NT2/D1 (cell line): ENCODE measurements at regions not wholly inside any gene's neighbourhood (a gene's known extent, or its start where the extent isn't known, plus 50 kb on each side); places are given as distances from the start of the nearest gene placed in this dataset.

Experiments
- DNase-seq: peaks from one replicate; pipeline ENCODE4 v3.0.0-alpha.2; 2011; ENCODE audit warnings: low read depth, low spot score
- H3K27me3 ChIP-seq: 2 replicates; pipeline ENCODE4 v1.6.0; 2011; ENCODE audit warnings: mild to moderate bottlenecking; ENCODE audit not compliant: insufficient read length, insufficient read depth
- H3K36me3 ChIP-seq: 2 replicates; pipeline ENCODE4 v1.6.1; 2011; ENCODE audit warnings: mild to moderate bottlenecking, low read length, mixed read lengths; ENCODE audit not compliant: insufficient read depth, insufficient read length
- H3K4me1 ChIP-seq: 2 replicates; pipeline ENCODE4 v1.5.1; 2011; ENCODE audit not compliant: insufficient read depth, insufficient read length
- H3K4me3 ChIP-seq: 2 replicates; pipeline ENCODE4 v1.5.1; 2011; ENCODE audit warnings: low read depth; ENCODE audit not compliant: insufficient read length
- H3K9ac ChIP-seq: 2 replicates; pipeline ENCODE4 v1.6.0; 2011; ENCODE audit warnings: low read depth; ENCODE audit not compliant: insufficient read length
- H3K9me3 ChIP-seq: 2 replicates; pipeline ENCODE4 v1.5.1; 2011; ENCODE audit warnings: mild to moderate bottlenecking, low read length; ENCODE audit not compliant: insufficient read depth
- SUZ12 ChIP-seq: IDR thresholded peaks from 2 replicates; pipeline ENCODE4 v1.6.1; 2011; ENCODE audit not compliant: insufficient read length, insufficient read depth; ENCODE audit errors: extremely low read depth
- YY1 ChIP-seq: IDR thresholded peaks from 2 replicates; pipeline ENCODE4 v1.6.1; 2011; ENCODE audit not compliant: insufficient read length, insufficient read depth
- ZNF274 ChIP-seq: IDR thresholded peaks from 2 replicates; pipeline ENCODE4 v1.6.1; 2011; ENCODE audit warnings: mild to moderate bottlenecking, low read depth, low read length

DNA sequence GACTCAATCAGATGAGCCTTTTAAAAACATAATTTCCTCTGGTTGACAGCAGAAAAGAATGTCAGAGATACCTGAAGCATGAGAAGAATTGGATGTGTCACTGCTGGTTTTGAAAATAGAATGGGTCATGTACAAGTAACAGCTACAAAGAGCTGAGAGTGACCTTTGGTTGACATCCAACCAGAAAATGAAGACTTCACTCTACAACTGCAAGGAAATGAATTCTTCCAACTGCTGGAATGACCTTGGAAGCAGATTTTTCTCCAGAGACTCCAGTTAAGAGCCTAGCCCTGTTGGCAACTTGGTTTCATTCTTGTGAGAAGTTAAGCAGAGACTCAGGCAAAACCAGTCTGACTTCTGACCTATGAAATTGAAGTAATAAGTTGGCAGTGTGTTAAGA lies 505.9 kb downstream of the SLC16A7 start:
- no peak for DNase-seq
- Histone ChIP-seq H3K4me3 (no peak overlapping the region), H3K27me3 (no peaks in the 10 kb centered on the region), H3K36me3 (no peaks in the 10 kb centered on the region), H3K9ac (no peak overlapping the region), H3K4me1 (no peaks in the 10 kb centered on the region), H3K9me3 (peaks cover 16% of the 10 kb centered on the region; the same call in 1 of the 2 replicates)
- TF ChIP-seq SUZ12, result no peak
- TF ChIP-seq YY1, result no peak
- no peak for TF ChIP-seq ZNF274

DNA sequence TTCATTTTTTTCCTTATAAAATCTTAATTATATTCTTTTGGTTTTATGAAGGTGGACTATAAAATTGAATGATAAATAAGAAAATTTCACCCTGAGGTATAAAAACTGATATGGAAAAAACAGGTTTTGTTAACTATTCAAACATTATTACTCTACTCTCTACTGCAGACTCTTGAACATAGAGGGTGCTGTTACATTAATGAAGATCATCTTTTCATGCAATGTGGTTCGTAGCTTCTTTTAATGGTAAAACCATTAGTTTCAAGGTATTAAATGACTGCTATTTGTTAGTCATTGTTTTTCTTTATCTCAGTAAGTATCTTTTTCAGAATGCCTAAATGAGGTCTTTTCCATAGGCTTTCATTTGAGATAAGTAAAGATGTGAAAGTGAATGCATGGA lies 510.4 kb downstream of the SLC16A7 start:
- Histone ChIP-seq H3K9me3 (no peaks in the 10 kb centered on the region), H3K36me3 (no peaks in the 10 kb centered on the region), H3K4me3 (no peak overlapping the region), H3K27me3 (no peaks in the 10 kb centered on the region), H3K4me1 (no peaks in the 10 kb centered on the region), H3K9ac (no peak overlapping the region)
- DNase-seq, result no peak
- no peak for TF ChIP-seq SUZ12
- no peak for TF ChIP-seq YY1
- TF ChIP-seq ZNF274, result no peak

DNA sequence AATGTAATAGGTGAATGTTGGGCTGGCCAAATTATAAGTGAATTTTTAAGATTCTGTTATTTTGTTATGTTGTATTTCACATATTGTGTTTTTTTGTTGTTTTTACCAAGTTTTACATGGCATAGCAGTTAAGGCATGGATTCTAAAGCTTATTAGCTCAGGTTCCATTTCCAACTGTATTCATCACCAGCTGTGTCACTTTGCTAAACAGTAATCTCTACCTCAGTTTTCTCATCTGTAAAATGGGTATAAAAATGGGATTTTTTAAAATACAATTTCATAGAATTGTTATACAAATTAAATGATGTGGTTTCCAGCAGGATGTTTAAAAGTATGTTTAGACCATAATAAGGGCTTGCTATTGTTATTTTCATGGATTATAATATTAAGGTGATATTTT lies 512.2 kb downstream of the SLC16A7 start:
- Histone ChIP-seq H3K4me1 (no peaks in the 10 kb centered on the region), H3K36me3 (no peaks in the 10 kb centered on the region), H3K4me3 (no peak overlapping the region), H3K9me3 (no peaks in the 10 kb centered on the region), H3K9ac (no peak overlapping the region), H3K27me3 (no peaks in the 10 kb centered on the region)
- TF ChIP-seq ZNF274 (no peak), SUZ12 (no peak), YY1 (no peak)
- no peak for DNase-seq

DNA sequence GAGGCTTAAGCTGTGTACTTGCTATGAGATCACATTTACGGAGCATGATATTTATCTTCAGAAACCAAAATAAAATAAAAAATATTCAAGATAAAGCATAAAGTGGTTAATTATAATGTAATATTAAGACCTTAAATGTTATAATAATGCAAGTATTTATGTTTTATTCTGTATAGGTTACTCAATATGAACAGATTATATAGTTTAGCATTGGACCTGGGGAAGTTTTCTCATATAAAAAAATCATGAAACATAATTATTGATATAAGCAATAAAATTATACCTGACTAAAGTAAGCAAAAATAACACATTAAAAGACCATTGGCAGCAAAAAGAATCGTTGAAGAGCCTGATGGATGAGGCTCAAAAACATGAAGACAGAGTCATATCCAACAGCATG lies 516.2 kb downstream of the SLC16A7 start:
- DNase-seq, result no peak
- TF ChIP-seq YY1 (no peak), ZNF274 (no peak), SUZ12 (no peak)
- Histone ChIP-seq H3K27me3 (no peaks in the 10 kb centered on the region), H3K4me3 (no peak overlapping the region), H3K4me1 (no peaks in the 10 kb centered on the region), H3K9me3 (no peaks in the 10 kb centered on the region), H3K36me3 (no peaks in the 10 kb centered on the region), H3K9ac (no peak overlapping the region)

DNA sequence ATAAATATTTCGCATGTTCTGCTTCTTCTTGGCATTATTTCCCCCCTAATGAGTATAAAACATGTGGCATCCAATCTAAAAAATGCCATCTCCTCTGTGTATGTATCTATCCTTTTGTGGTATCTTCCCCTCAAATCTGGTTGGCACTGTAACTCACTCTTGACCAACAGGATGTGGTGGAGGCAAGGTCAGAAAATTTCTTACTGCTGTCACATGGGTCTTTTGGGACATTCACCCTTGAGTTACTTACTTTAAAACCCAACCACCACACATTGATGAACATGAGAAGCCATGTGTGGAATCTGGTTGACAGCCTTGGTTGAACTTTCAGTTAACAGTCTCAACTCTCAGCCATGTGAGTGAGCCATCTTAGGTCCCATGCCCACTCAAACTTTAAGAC lies 516.9 kb downstream of the SLC16A7 start:
- Histone ChIP-seq H3K9me3 (no peaks in the 10 kb centered on the region), H3K36me3 (no peaks in the 10 kb centered on the region), H3K9ac (no peak overlapping the region), H3K4me1 (no peaks in the 10 kb centered on the region), H3K4me3 (no peak overlapping the region), H3K27me3 (no peaks in the 10 kb centered on the region)
- TF ChIP-seq YY1, result no peak
- no peak for DNase-seq

DNA sequence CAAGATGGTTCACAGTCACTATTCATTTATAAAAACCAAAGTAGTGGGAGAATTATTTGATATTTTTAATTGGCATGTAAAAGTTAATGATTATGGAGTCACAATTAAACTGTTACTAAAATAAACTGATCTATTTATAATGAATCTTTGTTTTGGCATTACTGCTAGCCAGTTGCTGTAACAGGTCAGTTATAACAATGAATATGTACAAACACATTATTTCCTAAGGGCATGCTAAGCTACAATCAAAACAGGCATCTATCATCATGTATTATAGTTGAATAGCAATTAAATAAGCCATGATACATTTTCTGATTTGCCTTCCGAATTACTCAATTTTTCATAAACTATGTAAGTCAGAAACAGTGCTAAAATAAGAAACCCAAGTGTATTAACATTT lies 518.3 kb downstream of the SLC16A7 start:
- Histone ChIP-seq H3K9ac (no peak overlapping the region), H3K4me1 (no peaks in the 10 kb centered on the region), H3K9me3 (no peaks in the 10 kb centered on the region), H3K27me3 (no peaks in the 10 kb centered on the region), H3K36me3 (no peaks in the 10 kb centered on the region), H3K4me3 (no peak overlapping the region)
- TF ChIP-seq YY1 (no peak), ZNF274 (no peak), SUZ12 (no peak)
- no peak for DNase-seq

DNA sequence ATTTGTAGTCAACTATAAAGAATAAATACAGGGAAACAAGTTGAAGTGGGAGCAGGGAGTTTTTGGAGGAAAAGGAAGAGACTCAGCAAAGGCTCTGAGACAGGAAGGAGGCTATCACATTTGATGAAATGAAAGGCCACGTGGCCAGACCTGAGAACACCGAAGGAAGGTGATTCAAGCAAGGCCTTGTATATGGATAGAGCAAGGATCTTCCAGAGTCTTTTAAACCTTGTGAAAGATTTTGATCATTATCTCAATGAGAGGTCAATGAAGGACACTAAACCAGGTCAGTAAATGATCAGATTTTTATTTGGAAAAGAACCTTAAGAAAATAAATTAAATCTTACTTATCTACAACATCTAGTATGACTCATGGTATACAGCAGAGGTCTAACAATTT lies 523.5 kb downstream of the SLC16A7 start:
- Histone ChIP-seq H3K4me3 (no peak overlapping the region), H3K27me3 (no peaks in the 10 kb centered on the region), H3K9ac (no peak overlapping the region), H3K36me3 (no peaks in the 10 kb centered on the region), H3K4me1 (no peaks in the 10 kb centered on the region), H3K9me3 (no peaks in the 10 kb centered on the region)
- TF ChIP-seq YY1 (no peak), SUZ12 (no peak), ZNF274 (no peak)
- DNase-seq, result no peak

DNA sequence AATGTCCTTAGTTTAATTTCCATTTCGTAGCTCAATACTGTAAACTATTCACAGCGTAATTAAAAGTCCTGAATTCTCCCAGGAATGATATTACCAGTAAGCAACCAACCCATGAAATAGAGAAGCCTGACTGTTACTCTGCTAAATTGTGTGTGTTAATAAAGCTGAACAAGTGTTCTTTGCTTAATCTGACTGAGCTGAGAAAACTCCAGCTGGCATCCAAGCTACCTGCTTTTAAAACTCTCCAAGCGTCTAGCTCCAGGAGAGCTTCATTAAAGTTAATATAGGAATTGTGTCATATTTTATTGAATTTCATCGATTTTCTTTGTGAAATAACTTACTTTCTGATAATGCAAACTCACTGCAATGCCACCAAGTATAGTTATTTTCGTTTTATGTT lies 524.4 kb downstream of the SLC16A7 start:
- no peaks in the 10 kb centered on the region for H3K4me1 ChIP-seq
- peaks cover 5% of the 10 kb centered on the region; the same call in 1 of the 2 replicates for H3K9me3 ChIP-seq
- TF ChIP-seq SUZ12, result no peak
- TF ChIP-seq ZNF274, result no peak
- no peak for TF ChIP-seq YY1
- H3K4me3 ChIP-seq, result no peak overlapping the region
- H3K9ac ChIP-seq, result no peak overlapping the region
- H3K36me3 ChIP-seq, result no peaks in the 10 kb centered on the region
- H3K27me3 ChIP-seq, result no peaks in the 10 kb centered on the region
- no peak for DNase-seq
